H1 (cell line): ENCODE measurements at regions not wholly inside any gene's neighbourhood (a gene's known extent, or its start where the extent isn't known, plus 50 kb on each side); places are given as distances from the start of the nearest gene placed in this dataset.
"Not testable (repeated sequence)": the region's sequence is repeated elsewhere in the genome, so short reads cannot be mapped to it uniquely, and the experiment has no call there.

Experiments used
- CTCF ChIA-PET: fragments of 300-600 bp; sonication (Branson Sonifier 250); formaldehyde crosslinking; loops from one replicate; lab custom pipeline; 2021; ENCODE audit not compliant: partially characterized antibody; lab: Charles Lee
- POLR2A ChIA-PET: fragments of 300-600 bp; sonication (Branson Sonifier 250); formaldehyde crosslinking; loops from one replicate; lab custom pipeline; 2021; ENCODE audit warnings: inconsistent platforms; ENCODE audit not compliant: partially characterized antibody; lab: Charles Lee
- DNase-seq, 2 experiments: peaks; one replicate each; pipeline versions ENCODE4 v3.0.0 to v3.0.0-alpha.2; 2010 to 2022; ENCODE audit warnings: low spot score in 2 of 2, low read depth in 1 of 2, mixed read lengths in 1 of 2
- FAIRE-seq: peaks from 2 replicates; lab custom pipeline; 2011; peaks lifted over from hg19 to GRCh38; lab: Jason Lieb, UNC
- H2AFZ ChIP-seq: 2 replicates; pipeline ENCODE4 v1.8.1; 2012; ENCODE audit warnings: low read length, inconsistent platforms
- H2AK5ac ChIP-seq: 2 replicates; pipeline ENCODE4 v1.6.1; 2013; ENCODE audit warnings: low read depth, low read length
- H2BK120ac ChIP-seq: replicated peaks from 2 replicates; pipeline ENCODE3; 2013; ENCODE audit warnings: low read depth, low read length, inconsistent platforms
- H2BK12ac ChIP-seq: 2 replicates; pipeline ENCODE4 v1.6.1; 2013; ENCODE audit warnings: low read depth, low read length
- H2BK15ac ChIP-seq: 2 replicates; pipeline ENCODE4 v1.6.1; 2013; ENCODE audit warnings: low read length
- H2BK20ac ChIP-seq: 2 replicates; pipeline ENCODE4 v1.6.1; 2013; ENCODE audit warnings: low read length
- H2BK5ac ChIP-seq: 2 replicates; pipeline ENCODE4 v1.6.1; 2013; ENCODE audit warnings: low read depth, low read length
- H3K14ac ChIP-seq: 2 replicates; pipeline ENCODE4 v1.6.1; 2013; ENCODE audit warnings: inconsistent platforms; ENCODE audit not compliant: insufficient read length
- H3K18ac ChIP-seq: 2 replicates; pipeline ENCODE4 v1.6.1; 2013; ENCODE audit warnings: low read length; ENCODE audit errors: extremely low read depth
- H3K23ac ChIP-seq: 2 replicates; pipeline ENCODE4 v1.6.1; 2013; ENCODE audit warnings: inconsistent platforms; ENCODE audit not compliant: insufficient read length
- H3K23me2 ChIP-seq: 2 replicates; pipeline ENCODE4 v1.6.1; 2013; ENCODE audit warnings: low read depth, low read length
- H3K27ac ChIP-seq: 2 replicates; pipeline ENCODE4 v1.6.1; 2011; ENCODE audit warnings: low read depth, low read length, inconsistent platforms
- H3K27me3 ChIP-seq, 4 experiments: replicated peaks in 1 of 4; 1 replicate in 1 of 4; 2 replicates in 3 of 4; pipeline versions ENCODE4 v1.6.1 to v1.8.1; 2011 to 2013; ENCODE audit warnings: low read length in 3 of 4, mild to moderate bottlenecking in 3 of 4, inconsistent platforms in 2 of 4, mixed read lengths in 2 of 4, moderate library complexity in 1 of 4; ENCODE audit not compliant: control insufficient read depth in 3 of 4, insufficient read depth in 3 of 4; ENCODE audit errors: extremely low read depth in 1 of 4
- H3K36me3 ChIP-seq, 4 experiments: 2 replicates each; pipeline versions ENCODE4 v1.6.1 to v1.8.1; 2011 to 2013; ENCODE audit warnings: mild to moderate bottlenecking in 4 of 4, low read length in 3 of 4, moderate library complexity in 2 of 4, control low read depth in 1 of 4, inconsistent platforms in 1 of 4; ENCODE audit not compliant: insufficient read depth in 4 of 4, control insufficient read depth in 2 of 4
- H3K4ac ChIP-seq: replicated peaks from 2 replicates; pipeline ENCODE3; 2013; ENCODE audit warnings: low read length, low read depth, mixed read lengths, inconsistent platforms; ENCODE audit not compliant: insufficient read length
- H3K4me1 ChIP-seq, 4 experiments: replicated peaks in 1 of 4; 1 replicate in 1 of 4; 2 replicates in 3 of 4; pipeline versions ENCODE4 v1.6.1 to v1.8.1; 2011 to 2013; ENCODE audit warnings: low read length in 3 of 4, inconsistent platforms in 2 of 4, mixed read lengths in 1 of 4; ENCODE audit not compliant: insufficient read depth in 4 of 4, control insufficient read depth in 3 of 4
- H3K4me2 ChIP-seq, 2 experiments: 2 replicates each; pipeline versions ENCODE4 v1.6.1 to v1.8.1; 2011 to 2013; ENCODE audit warnings: low read depth in 2 of 2, low read length in 2 of 2, control low read depth in 1 of 2, inconsistent platforms in 1 of 2, mild to moderate bottlenecking in 1 of 2; ENCODE audit not compliant: insufficient read depth in 1 of 2
- H3K4me3 ChIP-seq, 4 experiments: fragments of 200-600, 300-600 bp in 1 of 4; sonication (generic), shearing (Covaris generic), sonication (Bioruptor Twin) in 1 of 4; 2 replicates each; pipeline versions ENCODE4 v1.5.1 to v1.8.1; 2011 to 2016; ENCODE audit warnings: low read length in 4 of 4, low read depth in 3 of 4, control low read depth in 2 of 4, inconsistent platforms in 2 of 4, mild to moderate bottlenecking in 2 of 4, mixed read lengths in 1 of 4, moderate library complexity in 1 of 4; ENCODE audit not compliant: insufficient read depth in 2 of 4; ENCODE audit errors: extremely low read depth in 1 of 4
- H3K56ac ChIP-seq: replicated peaks from 2 replicates; pipeline ENCODE3; 2013; ENCODE audit warnings: low read depth, mild to moderate bottlenecking, mixed read lengths, low read length, inconsistent platforms; ENCODE audit not compliant: insufficient read length
- H3K79me1 ChIP-seq: 2 replicates; pipeline ENCODE4 v1.6.1; 2013; ENCODE audit warnings: low read depth, low read length, control low read depth
- H3K79me2 ChIP-seq, 2 experiments: 2 replicates each; pipeline versions ENCODE4 v1.6.1 to v1.8.1; 2012 to 2013; ENCODE audit warnings: low read length in 2 of 2, mild to moderate bottlenecking in 2 of 2, inconsistent platforms in 1 of 2; ENCODE audit not compliant: insufficient read depth in 2 of 2, control insufficient read depth in 1 of 2
- H3K9ac ChIP-seq, 4 experiments: replicated peaks in 1 of 4; 1 replicate in 1 of 4; 2 replicates in 3 of 4; pipeline versions ENCODE4 v1.6.1 to v1.8.1; 2011 to 2013; ENCODE audit warnings: low read depth in 3 of 4, low read length in 3 of 4, control low read depth in 2 of 4, mild to moderate bottlenecking in 2 of 4, moderate library complexity in 2 of 4, inconsistent platforms in 1 of 4; ENCODE audit errors: extremely low read depth in 1 of 4
- H3K9me3 ChIP-seq, 2 experiments: 2 replicates each; pipeline versions ENCODE4 v1.6.1 to v1.8.1; 2012 to 2013; ENCODE audit warnings: mild to moderate bottlenecking in 2 of 2, moderate library complexity in 2 of 2, control low read depth in 1 of 2, inconsistent platforms in 1 of 2, low read depth in 1 of 2, low read length in 1 of 2, mixed read lengths in 1 of 2; ENCODE audit not compliant: insufficient read depth in 2 of 2
- H4K20me1 ChIP-seq, 2 experiments: replicated peaks in 1 of 2; 2 replicates each; pipeline versions ENCODE3 to v1.8.1; 2011 to 2013; ENCODE audit warnings: inconsistent platforms in 2 of 2, low read length in 2 of 2, mild to moderate bottlenecking in 1 of 2; ENCODE audit not compliant: insufficient read depth in 2 of 2, control insufficient read depth in 1 of 2
- H4K5ac ChIP-seq: 2 replicates; pipeline ENCODE4 v1.6.1; 2013; ENCODE audit warnings: low read length, low read depth, mixed read lengths, inconsistent platforms; ENCODE audit not compliant: insufficient read length
- H4K8ac ChIP-seq: 2 replicates; pipeline ENCODE4 v1.8.0; 2013; ENCODE audit warnings: mild to moderate bottlenecking, moderate library complexity, low read length, inconsistent platforms; ENCODE audit not compliant: insufficient read depth; ENCODE audit errors: extremely low read depth
- H4K91ac ChIP-seq: replicated peaks from 2 replicates; pipeline ENCODE3; 2013; ENCODE audit warnings: low read length, mixed read lengths, inconsistent platforms; ENCODE audit not compliant: insufficient read length
- WGBS, 2 experiments: shearing (Covaris generic) in 1 of 2; methylation state at CpG; one replicate each; pipeline versions ENCODE4 v1.1.6 to v1.1.7; 2013 to 2015; ENCODE audit warnings: low lambda C conversion rate in 2 of 2, mixed read lengths in 2 of 2, inconsistent platforms in 1 of 2, low coverage in 1 of 2, missing lambda C conversion rate in 1 of 2; ENCODE audit not compliant: insufficient replicate concordance in 2 of 2, insufficient coverage in 1 of 2, insufficient read length in 1 of 2; ENCODE audit errors: extremely low coverage in 1 of 2, missing lambda C conversion rate in 1 of 2; 5-methylcytosine and 5-hydroxymethylcytosine counted together

DNA sequence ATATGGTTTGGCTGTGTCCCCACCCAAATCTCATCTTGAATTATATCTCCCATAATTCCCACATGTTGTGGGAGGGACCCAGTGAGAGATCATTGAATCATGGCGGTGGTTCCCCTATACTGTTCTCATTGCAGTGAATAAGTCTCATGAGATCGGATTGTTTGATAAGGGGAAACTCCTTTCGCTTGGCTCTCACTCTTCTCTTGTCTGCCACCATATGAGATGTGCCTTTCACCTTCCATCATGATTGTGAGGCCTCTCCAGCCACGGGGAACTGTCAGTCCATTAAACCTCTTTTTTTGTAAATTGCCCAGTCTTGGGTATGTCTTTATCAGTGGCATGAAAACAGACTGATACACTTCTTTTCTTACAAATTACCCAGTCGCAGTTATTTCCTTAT, 417.6 kb upstream of the RUNX1 start:
- CTCF ChIA-PET, H3K14ac ChIP-seq, H3K18ac ChIP-seq, H3K36me3 ChIP-seq, H3K9ac ChIP-seq, H4K5ac ChIP-seq, H4K91ac ChIP-seq, FAIRE-seq, H3K4me3 ChIP-seq, H4K20me1 ChIP-seq, H3K4ac ChIP-seq, H2AFZ ChIP-seq, H2BK120ac ChIP-seq, H2BK5ac ChIP-seq, H3K79me2 ChIP-seq, H2BK20ac ChIP-seq, H2BK12ac ChIP-seq, H3K56ac ChIP-seq, H3K79me1 ChIP-seq, H3K27ac ChIP-seq, H3K4me2 ChIP-seq, H3K9me3 ChIP-seq, H4K8ac ChIP-seq, DNase-seq, H3K27me3 ChIP-seq, H3K23ac ChIP-seq, POLR2A ChIA-PET, H2BK15ac ChIP-seq, H2AK5ac ChIP-seq, H3K23me2 ChIP-seq: not testable (repeated sequence)
- H3K4me1 ChIP-seq, result peaks cover 4 to 13% (median 8%) of the 10 kb centered on the region in 4 experiments; a peak in 6 of 7 replicates
- WGBS, 2 experiments, result 95% methylated on average over 5 of the region's 5 CpGs; no CpG with 5 or more reads in 1 of the 2 experiments
